Adrenal gland (tissue), 5 donors: ENCODE measurements at regions not wholly inside any gene's neighbourhood (a gene's known extent, or its start where the extent isn't known, plus 50 kb on each side); places are given as distances from the start of the nearest gene placed in this dataset.

Source experiments
- CTCF ChIP-seq, 6 experiments: fragments of 450-650 bp in 4 of 6; fragments of 200-600 bp in 2 of 6; sonication (generic) in 1 of 6; IDR thresholded peaks; 1 replicate in 5 of 6; 2 replicates in 1 of 6; pipeline versions ENCODE4 v1.5.1 to v1.8.0; 2016 to 2021; ENCODE audit warnings: antibody characterized with exemption in 6 of 6, mild to moderate bottlenecking in 2 of 6, moderate library complexity in 1 of 6
- POLR2A ChIP-seq, 2 donors: fragments of 450-650 bp; IDR thresholded peaks; one replicate each; pipeline ENCODE4 v1.6.1; 2017; ENCODE audit warnings: antibody characterized with exemption in 2 of 2, mild to moderate bottlenecking in 2 of 2, moderate library complexity in 1 of 2
- donor health status: DM: no; HTN: no; CAD: no.

GRCh38 chr17:63191610-63192009 is 225.6 kb downstream of the TANC2 start:
- TF ChIP-seq CTCF (IDR thresholded peaks at IDR 0.05) (no peak), POLR2A (IDR thresholded peaks at IDR 0.05) (no peak)
